ENCODE measurements at regions not wholly inside any gene's neighbourhood (a gene's known extent, or its start where the extent isn't known, plus 50 kb on each side); places are given as distances from the start of the nearest gene placed in this dataset.

- Histone ChIP-seq H3K4me1 (ENCODE audit: control insufficient read depth, insufficient read depth, low read length) (peaks cover 4% of the 10 kb centered on the region), H3K9me3 (ENCODE audit: control insufficient read depth, low read length) (no peaks in the 10 kb centered on the region), H3K36me3 (ENCODE audit: control insufficient read depth, insufficient read depth, low read length) (no peaks in the 10 kb centered on the region), H3K27me3 (ENCODE audit: control insufficient read depth, insufficient read depth, low read length, poor library complexity, severe bottlenecking) (no peaks in the 10 kb centered on the region), H3K27ac (ENCODE audit: insufficient read depth, low read depth, low read length, poor library complexity, severe bottlenecking) (no peak overlapping the region), H3K4me3 (ENCODE audit: insufficient read depth, low read depth, low read length) (no peak overlapping the region)
- 86 to 92% methylated on average over 4 of the region's 4 CpGs for WGBS, 2 experiments
These were observed 663.4 kb downstream of the INHBA start for GRCh38 chr7:41039386-41039953.

- Histone ChIP-seq H3K27me3 (ENCODE audit: control insufficient read depth, insufficient read depth, low read length, poor library complexity, severe bottlenecking) (no peaks in the 10 kb centered on the region), H3K4me3 (ENCODE audit: insufficient read depth, low read depth, low read length) (no peak overlapping the region), H3K4me1 (ENCODE audit: control insufficient read depth, insufficient read depth, low read length) (peaks cover 4% of the 10 kb centered on the region), H3K36me3 (ENCODE audit: control insufficient read depth, insufficient read depth, low read length) (no peaks in the 10 kb centered on the region), H3K9me3 (ENCODE audit: control insufficient read depth, low read length) (no peaks in the 10 kb centered on the region), H3K27ac (ENCODE audit: insufficient read depth, low read depth, low read length, poor library complexity, severe bottlenecking) (no peak overlapping the region)
- 92 to 96% methylated on average over 5 of the region's 5 CpGs for WGBS, 2 experiments
These were observed 664.7 kb downstream of the INHBA start for GRCh38 chr7:41038211-41038610.

- Histone ChIP-seq H3K9me3 (ENCODE audit: control insufficient read depth, low read length) (no peaks in the 10 kb centered on the region), H3K4me3 (ENCODE audit: insufficient read depth, low read depth, low read length) (no peak overlapping the region), H3K36me3 (ENCODE audit: control insufficient read depth, insufficient read depth, low read length) (no peaks in the 10 kb centered on the region), H3K27ac (ENCODE audit: insufficient read depth, low read depth, low read length, poor library complexity, severe bottlenecking) (no peak overlapping the region), H3K27me3 (ENCODE audit: control insufficient read depth, insufficient read depth, low read length, poor library complexity, severe bottlenecking) (no peaks in the 10 kb centered on the region), H3K4me1 (ENCODE audit: control insufficient read depth, insufficient read depth, low read length) (peaks cover 4% of the 10 kb centered on the region)
- 95 to 96% methylated on average over 4 to 5 of the region's 5 CpGs for WGBS, 2 experiments
These were observed 665.2 kb downstream of the INHBA start for GRCh38 chr7:41037691-41038090.

GRCh38 chr7:41035794-41036193, 667.1 kb downstream of the INHBA start:
- Histone ChIP-seq H3K9me3 (ENCODE audit: control insufficient read depth, low read length) (no peaks in the 10 kb centered on the region), H3K4me1 (ENCODE audit: control insufficient read depth, insufficient read depth, low read length) (peaks cover 4% of the 10 kb centered on the region), H3K36me3 (ENCODE audit: control insufficient read depth, insufficient read depth, low read length) (no peaks in the 10 kb centered on the region), H3K27ac (ENCODE audit: insufficient read depth, low read depth, low read length, poor library complexity, severe bottlenecking) (no peak overlapping the region), H3K27me3 (ENCODE audit: control insufficient read depth, insufficient read depth, low read length, poor library complexity, severe bottlenecking) (no peaks in the 10 kb centered on the region), H3K4me3 (ENCODE audit: insufficient read depth, low read depth, low read length) (no peak overlapping the region)
- whole genome bisulfite sequencing, 2 experiments, result 63 to 65% methylated on average over 4 of the region's 4 CpGs

- Histone ChIP-seq H3K27ac (ENCODE audit: insufficient read depth, low read depth, low read length, poor library complexity, severe bottlenecking) (no peak overlapping the region), H3K4me3 (ENCODE audit: insufficient read depth, low read depth, low read length) (no peak overlapping the region), H3K4me1 (ENCODE audit: control insufficient read depth, insufficient read depth, low read length) (peaks cover 4% of the 10 kb centered on the region), H3K36me3 (ENCODE audit: control insufficient read depth, insufficient read depth, low read length) (no peaks in the 10 kb centered on the region), H3K27me3 (ENCODE audit: control insufficient read depth, insufficient read depth, low read length, poor library complexity, severe bottlenecking) (no peaks in the 10 kb centered on the region), H3K9me3 (ENCODE audit: control insufficient read depth, low read length) (no peaks in the 10 kb centered on the region)
- WGBS, 2 experiments, result 83 to 88% methylated on average over 1 of the region's 1 CpG
These were observed 669.4 kb downstream of the INHBA start for GRCh38 chr7:41033500-41033899.

- H3K27ac ChIP-seq (ENCODE audit: insufficient read depth, low read depth, low read length, poor library complexity, severe bottlenecking), result no peak overlapping the region
- 87 to 92% methylated on average over 5 of the region's 5 CpGs for WGBS, 2 experiments
These were observed 672.2 kb downstream of the INHBA start for GRCh38 chr7:41030673-41031072.

GRCh38 chr7:41029072-41029499, 673.8 kb downstream of the INHBA start:
- 86 to 89% methylated on average over 5 of the region's 5 CpGs for WGBS, 2 experiments
- Histone ChIP-seq H3K27me3 (ENCODE audit: control insufficient read depth, insufficient read depth, low read length, poor library complexity, severe bottlenecking) (no peaks in the 10 kb centered on the region), H3K36me3 (ENCODE audit: control insufficient read depth, insufficient read depth, low read length) (no peaks in the 10 kb centered on the region), H3K4me3 (ENCODE audit: insufficient read depth, low read depth, low read length) (no peak overlapping the region), H3K27ac (ENCODE audit: insufficient read depth, low read depth, low read length, poor library complexity, severe bottlenecking) (no peak overlapping the region), H3K9me3 (ENCODE audit: control insufficient read depth, low read length) (no peaks in the 10 kb centered on the region), H3K4me1 (ENCODE audit: control insufficient read depth, insufficient read depth, low read length) (no peaks in the 10 kb centered on the region)

More at GRCh38 chr7:41030673-41031072, 672.2 kb downstream of the INHBA start:
- Histone ChIP-seq H3K4me1 (ENCODE audit: control insufficient read depth, insufficient read depth, low read length) (no peaks in the 10 kb centered on the region), H3K27me3 (ENCODE audit: control insufficient read depth, insufficient read depth, low read length, poor library complexity, severe bottlenecking) (no peaks in the 10 kb centered on the region), H3K9me3 (ENCODE audit: control insufficient read depth, low read length) (no peaks in the 10 kb centered on the region), H3K36me3 (ENCODE audit: control insufficient read depth, insufficient read depth, low read length) (no peaks in the 10 kb centered on the region), H3K4me3 (ENCODE audit: insufficient read depth, low read depth, low read length) (no peak overlapping the region)

- WGBS, 2 experiments, result 91 to 96% methylated on average over 2 of the region's 2 CpGs
- Histone ChIP-seq H3K27me3 (ENCODE audit: control insufficient read depth, insufficient read depth, low read length, poor library complexity, severe bottlenecking) (no peaks in the 10 kb centered on the region), H3K9me3 (ENCODE audit: control insufficient read depth, low read length) (no peaks in the 10 kb centered on the region), H3K36me3 (ENCODE audit: control insufficient read depth, insufficient read depth, low read length) (no peaks in the 10 kb centered on the region), H3K4me1 (ENCODE audit: control insufficient read depth, insufficient read depth, low read length) (no peaks in the 10 kb centered on the region), H3K27ac (ENCODE audit: insufficient read depth, low read depth, low read length, poor library complexity, severe bottlenecking) (no peak overlapping the region), H3K4me3 (ENCODE audit: insufficient read depth, low read depth, low read length) (no peak overlapping the region)
These were observed 674.3 kb downstream of the INHBA start for GRCh38 chr7:41028580-41028979.

- H3K4me1 ChIP-seq (ENCODE audit: control insufficient read depth, insufficient read depth, low read length), result no peaks in the 10 kb centered on the region
- no peaks in the 10 kb centered on the region for H3K36me3 ChIP-seq (ENCODE audit: control insufficient read depth, insufficient read depth, low read length)
- H3K9me3 ChIP-seq (ENCODE audit: control insufficient read depth, low read length), result no peaks in the 10 kb centered on the region
- WGBS, 2 experiments, result 95 to 96% methylated on average over 6 to 7 of the region's 7 CpGs
- no peak overlapping the region for H3K4me3 ChIP-seq (ENCODE audit: insufficient read depth, low read depth, low read length)
- H3K27me3 ChIP-seq (ENCODE audit: control insufficient read depth, insufficient read depth, low read length, poor library complexity, severe bottlenecking), result no peaks in the 10 kb centered on the region
- H3K27ac ChIP-seq (ENCODE audit: insufficient read depth, low read depth, low read length, poor library complexity, severe bottlenecking), result no peak overlapping the region
These were observed 675.3 kb downstream of the INHBA start for GRCh38 chr7:41027428-41028115.

- H3K4me3 ChIP-seq (ENCODE audit: insufficient read depth, low read depth, low read length), result no peak overlapping the region
- no peak overlapping the region for H3K27ac ChIP-seq (ENCODE audit: insufficient read depth, low read depth, low read length, poor library complexity, severe bottlenecking)
- no peaks in the 10 kb centered on the region for H3K36me3 ChIP-seq (ENCODE audit: control insufficient read depth, insufficient read depth, low read length)
- no peaks in the 10 kb centered on the region for H3K4me1 ChIP-seq (ENCODE audit: control insufficient read depth, insufficient read depth, low read length)
- H3K9me3 ChIP-seq (ENCODE audit: control insufficient read depth, low read length), result no peaks in the 10 kb centered on the region
- WGBS, 2 experiments, result 98 to 100% methylated on average over 1 to 4 of the region's 4 CpGs
- H3K27me3 ChIP-seq (ENCODE audit: control insufficient read depth, insufficient read depth, low read length, poor library complexity, severe bottlenecking), result no peaks in the 10 kb centered on the region
These were observed 678.8 kb downstream of the INHBA start for GRCh38 chr7:41024126-41024525.
